Caki2 (cell line): ENCODE measurements at regions not wholly inside any gene's neighbourhood (a gene's known extent, or its start where the extent isn't known, plus 50 kb on each side); places are given as distances from the start of the nearest gene placed in this dataset.

ENCODE experiments used
- DNase-seq: peaks from one replicate; pipeline ENCODE4 v3.0.0-alpha.2; 2015; ENCODE audit warnings: low read depth
- in situ Hi-C: cut with HindIII; loops from 2 replicates; pipeline ENCODE4 v1.10.0; 2016; ENCODE audit warnings: low sequenced_read_pairs, low pct_unique_long_range_greater_than_20kb, mixed read lengths

GRCh38 chr17:72520665-72521303 is 400.0 kb downstream of the SOX9 start:
- DNase-seq = no peak
- in situ Hi-C loops = no loop called here

GRCh38 chr17:72523491-72523890 is 402.7 kb downstream of the SOX9 start:
- no peak for DNase-seq
- in situ Hi-C loops = no loop called here

GRCh38 chr17:72525225-72526015 is 404.6 kb downstream of the SOX9 start:
- no peak for DNase-seq
- in situ Hi-C loops = loop anchor here (25.0 kb wide), 1 partner anchor 1088 kb away; no protein-coding TSS in a partner anchor

GRCh38 chr17:72526769-72527168 is 405.9 kb downstream of the SOX9 start:
- no peak for DNase-seq
- in situ Hi-C loops = loop anchor here (25.0 kb wide), 1 partner anchor 1089 kb away; no protein-coding TSS in a partner anchor

GRCh38 chr17:72527789-72528188 is 407.0 kb downstream of the SOX9 start:
- in situ Hi-C loops = loop anchor here (25.0 kb wide), 1 partner anchor 1090 kb away; no protein-coding TSS in a partner anchor
- no peak for DNase-seq

GRCh38 chr17:72528683-72529082 is 407.9 kb downstream of the SOX9 start:
- in situ Hi-C loops = loop anchor here (25.0 kb wide), 1 partner anchor 1091 kb away; no protein-coding TSS in a partner anchor

GRCh38 chr17:72529386-72529785 is 408.6 kb downstream of the SOX9 start:
- peak; percentile 22 for DNase-seq
- in situ Hi-C loops = loop anchor here (25.0 kb wide), 1 partner anchor 1092 kb away; no protein-coding TSS in a partner anchor

More at GRCh38 chr17:72528683-72529082, 407.9 kb downstream of the SOX9 start:
- no peak for DNase-seq

- in situ Hi-C loops = loop anchor here (25.0 kb wide), 1 partner anchor 1093 kb away; no protein-coding TSS in a partner anchor
Observed at GRCh38 chr17:72530454-72530853, 409.6 kb downstream of the SOX9 start.

GRCh38 chr17:72531729-72532128 is 410.9 kb downstream of the SOX9 start:
- no peak for DNase-seq
- in situ Hi-C loops = loop anchor here (25.0 kb wide), 1 partner anchor 1094 kb away; no protein-coding TSS in a partner anchor

More at GRCh38 chr17:72530454-72530853, 409.6 kb downstream of the SOX9 start:
- DNase-seq = no peak

GRCh38 chr17:72534265-72534664 is 413.4 kb downstream of the SOX9 start:
- no peak for DNase-seq
- in situ Hi-C loops = loop anchor here (25.0 kb wide), 1 partner anchor 1097 kb away; no protein-coding TSS in a partner anchor

GRCh38 chr17:72534776-72535175 is 414.0 kb downstream of the SOX9 start:
- no peak for DNase-seq
- in situ Hi-C loops = loop anchor here (25.0 kb wide), 1 partner anchor 1097 kb away; no protein-coding TSS in a partner anchor

- DNase-seq = no peak
- in situ Hi-C loops = loop anchor here (25.0 kb wide), 1 partner anchor 1098 kb away; no protein-coding TSS in a partner anchor
Observed at GRCh38 chr17:72535346-72535745, 414.5 kb downstream of the SOX9 start.

- in situ Hi-C loops = loop anchor here (25.0 kb wide), 1 partner anchor 1098 kb away; no protein-coding TSS in a partner anchor
- no peak for DNase-seq
Observed at GRCh38 chr17:72535779-72536178, 415.0 kb downstream of the SOX9 start.

GRCh38 chr17:72536788-72537187 is 416.0 kb downstream of the SOX9 start:
- no peak for DNase-seq
- in situ Hi-C loops = loop anchor here (25.0 kb wide), 1 partner anchor 1099 kb away; no protein-coding TSS in a partner anchor

- in situ Hi-C loops = loop anchor here (25.0 kb wide), 1 partner anchor 1101 kb away; no protein-coding TSS in a partner anchor
- no peak for DNase-seq
Observed at GRCh38 chr17:72538443-72538842, 417.6 kb downstream of the SOX9 start.

- in situ Hi-C loops = loop anchor here (25.0 kb wide), 1 partner anchor 1102 kb away; no protein-coding TSS in a partner anchor
- no peak for DNase-seq
Observed at GRCh38 chr17:72538901-72539352, 418.1 kb downstream of the SOX9 start.

GRCh38 chr17:72539981-72540897 is 419.4 kb downstream of the SOX9 start:
- peak; percentile 56 for DNase-seq
- in situ Hi-C loops = loop anchor here (25.0 kb wide), 1 partner anchor 1103 kb away; no protein-coding TSS in a partner anchor
